HG02852 (cell line): ENCODE measurements at regions not wholly inside any gene's neighbourhood (a gene's known extent, or its start where the extent isn't known, plus 50 kb on each side); places are given as distances from the start of the nearest gene placed in this dataset.
"Not testable (repeated sequence)": the region's sequence is repeated elsewhere in the genome, so short reads cannot be mapped to it uniquely, and the experiment has no call there.

Experiments
- ATAC-seq: cut with Tn5 transposase; IDR thresholded peaks from one replicate; pipeline ENCODE4 v1.9.1; 2021; ENCODE audit warnings: mild to moderate bottlenecking, moderate library complexity; ENCODE audit not compliant: unreplicated experiment

DNA sequence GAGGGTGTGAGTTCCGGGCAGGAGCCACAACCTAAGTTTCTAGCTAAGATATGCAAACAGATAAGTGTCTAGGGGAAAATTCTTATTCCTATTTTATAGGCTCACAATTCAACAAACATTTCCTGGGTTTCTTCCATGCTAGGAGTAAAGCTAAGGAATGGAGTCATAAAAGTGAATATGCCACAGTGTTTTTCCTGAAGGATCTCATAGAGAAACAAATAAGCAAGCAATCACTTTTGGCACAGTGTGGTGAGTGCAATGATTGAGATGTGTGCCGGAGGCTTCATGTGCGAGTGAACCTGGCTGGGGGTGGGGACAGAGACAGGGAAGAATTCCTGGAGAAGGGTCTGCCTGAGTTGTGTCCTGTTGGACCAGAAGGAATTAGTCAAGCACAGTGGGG, 147.4 kb downstream of the TENT5C start:
- no peak for ATAC-seq

- no peak for ATAC-seq
Measured at GRCh38 chr1:117753652-117754051, 147.8 kb downstream of the TENT5C start.

- ATAC-seq: no peak
Measured at GRCh38 chr1:117754061-117754969, 148.5 kb downstream of the TENT5C start.

- no peak for ATAC-seq
Measured at GRCh38 chr1:117757668-117758067, 151.8 kb downstream of the TENT5C start.

- peak; percentile 88 for ATAC-seq
Measured at GRCh38 chr1:117758444-117759316, 152.8 kb downstream of the TENT5C start.

DNA sequence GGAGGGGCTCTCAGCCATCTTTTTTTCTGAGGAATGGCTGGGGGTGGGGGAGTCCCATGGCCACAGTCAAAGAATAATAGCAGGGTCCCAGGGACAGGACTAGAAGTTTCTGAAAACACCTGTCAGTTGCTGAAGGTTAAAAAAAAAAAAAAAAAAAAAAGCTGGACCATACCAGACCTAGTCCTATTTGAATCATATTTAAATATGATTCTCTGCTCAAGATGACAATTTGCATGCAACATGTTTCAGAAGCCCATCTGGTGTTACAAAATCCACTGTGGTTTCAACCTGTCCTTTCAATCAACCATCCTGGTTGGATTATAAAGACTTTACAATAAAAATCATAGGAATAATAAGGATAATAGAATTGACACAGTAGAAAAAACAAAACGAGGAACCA, 153.7 kb downstream of the TENT5C start:
- ATAC-seq: no peak

- ATAC-seq: no peak
Measured at GRCh38 chr1:117760069-117760468, 154.2 kb downstream of the TENT5C start.

DNA sequence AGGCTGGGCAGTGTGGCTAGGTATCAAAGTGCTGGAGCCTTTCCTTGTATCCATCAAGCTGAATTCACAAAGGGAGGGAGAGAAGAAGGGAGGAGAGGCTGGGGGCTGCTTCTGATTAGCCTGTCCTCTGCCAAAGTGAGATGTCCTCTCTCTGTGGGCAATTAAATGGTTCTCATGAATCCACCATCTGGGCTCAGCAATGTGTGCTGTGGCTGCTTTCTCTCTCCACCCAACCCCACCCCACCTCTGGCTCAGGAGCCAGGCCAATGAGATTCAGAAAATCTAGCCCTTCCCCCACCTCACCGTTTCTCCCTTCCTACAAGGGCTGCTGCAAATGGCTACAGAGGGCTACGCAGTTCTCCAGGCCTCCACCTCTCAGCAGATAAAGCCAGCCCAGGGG, 154.6 kb downstream of the TENT5C start:
- no peak for ATAC-seq

GRCh38 chr1:117767756-117768155, 161.7 kb downstream of the GDAP2 start:
- not testable (repeated sequence) for ATAC-seq

DNA sequence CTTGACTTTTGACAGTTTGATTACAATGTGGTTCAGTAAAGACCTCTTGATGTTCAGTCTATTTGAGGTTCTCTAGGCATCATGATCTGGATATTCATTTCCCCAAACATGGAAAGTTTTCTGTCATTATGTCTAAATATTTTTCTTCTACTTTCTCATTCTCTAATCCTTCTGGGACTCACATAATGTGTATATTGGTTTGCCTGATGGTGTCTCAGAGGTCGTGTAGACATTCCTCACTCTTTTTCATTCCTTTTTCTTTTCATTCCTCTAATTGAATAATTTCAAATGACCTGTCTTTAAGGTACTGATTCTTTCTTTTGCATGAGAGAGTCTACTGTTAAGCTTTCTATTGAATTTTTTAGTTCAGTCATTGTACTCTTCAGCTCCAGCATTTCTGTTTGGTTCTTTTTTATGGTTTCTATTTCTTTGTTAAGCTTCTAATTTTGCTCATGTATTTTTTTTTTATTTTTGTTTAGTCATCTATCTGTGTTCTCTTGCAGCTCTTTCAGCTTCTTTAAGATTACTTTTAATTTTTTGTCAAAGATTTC, 158.4 kb downstream of the GDAP2 start:
- ATAC-seq: no peak

GRCh38 chr1:117779364-117779763, 150.1 kb downstream of the GDAP2 start:
- no peak for ATAC-seq

GRCh38 chr1:117780687-117781475, 148.5 kb downstream of the GDAP2 start:
- ATAC-seq: no peak

DNA sequence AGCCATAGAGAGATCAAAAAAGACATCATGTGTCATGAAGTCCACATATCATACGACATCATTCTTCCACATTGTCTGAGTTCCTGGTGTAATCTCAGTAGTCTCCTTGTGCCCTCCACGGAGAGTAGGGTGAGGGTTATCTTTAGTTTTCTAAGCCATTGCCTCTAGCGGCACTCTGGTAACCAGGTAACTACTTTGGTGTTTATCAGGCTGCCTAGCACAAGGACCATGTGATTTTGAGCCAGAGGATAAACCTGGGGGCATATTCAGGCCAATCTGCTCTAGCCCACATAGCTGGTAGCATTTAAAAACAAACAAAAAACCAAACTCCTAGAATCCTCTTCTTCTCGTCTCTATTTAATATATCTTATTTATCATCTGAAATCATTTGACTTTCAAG, 147.4 kb downstream of the GDAP2 start:
- no peak for ATAC-seq

- ATAC-seq: no peak
Measured at GRCh38 chr1:117783606-117784396, 145.6 kb downstream of the GDAP2 start.

GRCh38 chr1:117788014-117788413, 141.4 kb downstream of the GDAP2 start:
- ATAC-seq: no peak

DNA sequence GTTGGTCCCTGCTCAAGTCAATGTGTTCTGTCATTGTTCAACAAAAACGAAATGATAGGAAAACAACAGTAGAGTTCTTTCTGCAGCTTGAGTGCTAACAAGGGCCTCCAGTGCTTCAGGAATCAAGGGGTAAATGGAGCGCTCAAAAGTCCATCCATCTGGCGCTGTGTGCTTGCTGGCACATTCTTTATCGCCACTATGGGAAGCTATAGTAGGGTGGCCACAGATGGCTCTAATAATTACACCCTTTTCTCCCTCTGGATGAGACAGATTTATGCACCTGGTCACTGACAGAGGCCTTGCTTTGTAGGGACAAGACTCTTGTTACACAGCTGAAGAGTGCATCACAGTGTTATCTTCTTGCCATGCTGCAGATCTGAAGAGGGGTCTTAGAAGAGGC, 136.0 kb downstream of the GDAP2 start:
- ATAC-seq: no peak

DNA sequence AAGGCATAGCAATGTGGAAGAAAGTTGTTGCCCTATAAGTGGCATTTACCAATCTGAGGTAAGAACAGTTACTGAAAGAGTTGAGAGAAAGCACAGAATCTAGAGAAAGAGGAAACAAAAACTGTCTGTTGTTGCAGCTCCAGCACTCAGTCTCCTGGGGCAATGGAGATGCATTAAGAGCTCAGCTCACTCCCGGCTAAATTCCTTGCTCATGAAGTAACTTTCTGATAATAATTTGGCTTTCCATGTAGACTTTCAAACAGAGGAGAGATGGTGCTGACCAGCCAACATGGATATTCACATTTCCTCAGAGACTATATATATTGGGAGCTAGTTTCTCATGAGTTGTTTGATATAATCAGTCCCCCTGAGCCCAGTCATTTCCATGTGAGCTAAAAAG, 135.3 kb downstream of the GDAP2 start:
- ATAC-seq: no peak

DNA sequence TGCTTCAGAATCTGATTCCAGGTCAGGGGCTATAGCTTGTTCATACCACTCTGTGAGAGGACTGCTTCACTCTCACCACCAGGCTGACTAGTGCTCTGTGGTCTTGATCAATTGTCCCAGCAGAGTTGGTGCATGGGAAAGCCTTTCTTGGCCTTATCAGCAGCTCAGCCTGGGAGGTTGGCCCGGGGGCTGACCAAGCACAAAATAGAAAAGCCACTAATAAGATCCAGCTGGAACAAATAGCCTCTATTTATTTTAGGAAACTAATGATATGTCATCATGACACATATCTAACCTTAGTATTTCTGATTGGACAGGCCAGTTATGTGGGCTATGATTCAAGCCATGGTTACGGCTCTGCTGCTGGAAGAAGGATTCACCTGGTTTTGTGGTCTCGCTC, 134.2 kb downstream of the GDAP2 start:
- ATAC-seq: no peak

- ATAC-seq: no peak
Measured at GRCh38 chr1:117795792-117796191, 133.6 kb downstream of the GDAP2 start.

DNA sequence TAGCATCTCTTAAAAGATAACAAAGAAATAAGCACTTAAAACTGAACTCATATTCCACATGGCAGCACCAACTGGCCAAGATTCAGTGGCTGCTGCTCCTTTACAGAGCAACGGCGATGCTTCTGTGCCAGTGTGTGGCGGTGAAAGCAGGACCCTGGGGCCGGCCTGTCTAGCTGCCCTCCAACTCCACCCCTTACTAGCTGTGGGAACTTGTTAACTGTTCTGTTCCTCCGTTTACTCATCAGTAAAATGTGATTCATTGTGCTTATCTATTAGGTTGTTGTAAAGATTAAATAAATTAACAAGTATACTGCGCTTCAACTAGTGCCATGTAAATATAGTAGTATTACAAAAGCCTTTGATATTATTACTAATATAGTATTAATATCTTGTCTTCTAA, 133.2 kb downstream of the GDAP2 start:
- ATAC-seq: no peak
